CD4-positive, alpha-beta T cell treated with Interleukin-10 for 1 hour (primary cell): ENCODE measurements at regions not wholly inside any gene's neighbourhood (a gene's known extent, or its start where the extent isn't known, plus 50 kb on each side); places are given as distances from the start of the nearest gene placed in this dataset.
A peak's percentile ranks its signal among the peaks of the same experiment; 100 is the strongest.
"Not testable (repeated sequence)": the region's sequence is repeated elsewhere in the genome, so short reads cannot be mapped to it uniquely, and the experiment has no call there.

Experiments used
- DNase-seq: peaks from one replicate; pipeline ENCODE4 v3.0.0-alpha.2; 2020

GRCh38 chr15:84421513-84422181, 179.2 kb upstream of the ZSCAN2 start:
- DNase-seq, result not testable (repeated sequence)

- DNase-seq, result not testable (repeated sequence)
These were observed 175.5 kb upstream of the ZSCAN2 start for GRCh38 chr15:84425327-84425726.

- not testable (repeated sequence) for DNase-seq
These were observed 127.4 kb upstream of the ZSCAN2 start for GRCh38 chr15:84473305-84473877.

- not testable (repeated sequence) for DNase-seq
These were observed 124.3 kb upstream of the ZSCAN2 start for GRCh38 chr15:84476364-84477033.

- not testable (repeated sequence) for DNase-seq
These were observed 123.3 kb upstream of the ZSCAN2 start for GRCh38 chr15:84477550-84477949.

GRCh38 chr15:84480174-84480681, 120.6 kb upstream of the ZSCAN2 start:
- not testable (repeated sequence) for DNase-seq

- DNase-seq, result not testable (repeated sequence)
These were observed 117.0 kb upstream of the ZSCAN2 start for GRCh38 chr15:84483859-84484258.

GRCh38 chr15:84500165-84500889, 100.5 kb upstream of the ZSCAN2 start:
- peak; percentile 6 for DNase-seq

DNA sequence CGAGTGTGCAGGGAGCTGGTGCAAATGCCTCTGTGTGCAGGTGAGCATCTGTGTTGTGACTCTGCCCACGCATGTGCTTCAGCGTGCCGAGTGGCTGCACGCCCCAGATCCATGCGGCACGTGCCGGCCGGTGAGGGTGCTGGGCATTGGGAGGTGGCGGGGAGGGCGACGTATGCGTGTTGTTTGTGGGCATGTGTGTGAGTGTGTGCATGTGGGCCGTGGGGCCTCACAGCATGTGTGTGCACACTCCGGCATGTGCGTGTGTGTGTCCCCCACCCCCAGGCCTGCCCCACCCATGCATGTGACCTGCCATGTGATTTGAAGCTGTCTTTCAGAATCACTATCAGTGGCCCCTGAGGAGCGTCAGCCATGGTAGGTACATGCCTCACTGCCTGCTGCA, 97.7 kb upstream of the ZSCAN2 start:
- not testable (repeated sequence) for DNase-seq

GRCh38 chr15:84505552-84505951, 95.3 kb upstream of the ZSCAN2 start:
- not testable (repeated sequence) for DNase-seq

- not testable (repeated sequence) for DNase-seq
These were observed 88.5 kb upstream of the ZSCAN2 start for GRCh38 chr15:84512324-84512723.

DNA sequence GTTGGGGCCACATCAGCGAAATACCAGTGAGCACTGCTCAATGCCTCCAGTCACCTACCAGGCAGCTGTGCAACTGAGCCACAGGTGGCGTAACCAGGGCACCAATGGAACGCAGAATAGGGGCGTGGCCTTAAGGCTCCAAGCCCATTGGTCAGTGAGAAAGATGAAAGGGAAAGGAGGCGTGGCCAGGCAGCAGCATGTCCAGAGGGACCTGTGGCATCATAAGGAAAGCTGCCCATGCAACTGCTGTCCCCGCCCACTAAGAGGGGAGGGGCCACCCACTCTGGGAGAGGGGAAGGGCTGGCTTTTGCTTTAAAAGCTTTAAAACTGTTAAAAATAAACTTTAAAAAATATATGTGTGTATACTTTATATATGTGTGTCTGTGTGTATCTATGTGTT, 84.0 kb upstream of the ZSCAN2 start:
- not testable (repeated sequence) for DNase-seq

GRCh38 chr15:84525491-84526344, 75.1 kb upstream of the ZSCAN2 start:
- peak; percentile 10 for DNase-seq

DNA sequence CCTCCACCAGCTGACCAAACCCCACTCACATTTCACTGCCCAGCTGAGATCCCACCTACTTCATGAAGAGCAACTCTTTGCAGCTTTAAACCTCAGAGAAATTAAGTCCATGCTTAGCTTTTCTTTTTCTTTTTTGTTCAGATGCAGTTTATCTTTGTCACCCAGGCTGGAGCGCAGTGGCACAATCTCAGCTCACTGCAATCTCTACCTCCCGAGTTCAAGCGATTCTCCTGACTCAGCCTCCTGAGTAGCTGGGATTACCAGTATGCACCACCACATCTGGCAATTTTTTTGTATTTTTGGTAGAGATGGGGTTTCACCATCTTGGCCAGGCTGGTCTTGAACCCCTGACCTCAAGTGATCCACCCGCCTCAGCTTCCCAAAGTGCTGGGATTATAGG, 70.1 kb upstream of the ZSCAN2 start:
- not testable (repeated sequence) for DNase-seq

GRCh38 chr15:84531223-84531622, 69.6 kb upstream of the ZSCAN2 start:
- DNase-seq, result not testable (repeated sequence)

DNA sequence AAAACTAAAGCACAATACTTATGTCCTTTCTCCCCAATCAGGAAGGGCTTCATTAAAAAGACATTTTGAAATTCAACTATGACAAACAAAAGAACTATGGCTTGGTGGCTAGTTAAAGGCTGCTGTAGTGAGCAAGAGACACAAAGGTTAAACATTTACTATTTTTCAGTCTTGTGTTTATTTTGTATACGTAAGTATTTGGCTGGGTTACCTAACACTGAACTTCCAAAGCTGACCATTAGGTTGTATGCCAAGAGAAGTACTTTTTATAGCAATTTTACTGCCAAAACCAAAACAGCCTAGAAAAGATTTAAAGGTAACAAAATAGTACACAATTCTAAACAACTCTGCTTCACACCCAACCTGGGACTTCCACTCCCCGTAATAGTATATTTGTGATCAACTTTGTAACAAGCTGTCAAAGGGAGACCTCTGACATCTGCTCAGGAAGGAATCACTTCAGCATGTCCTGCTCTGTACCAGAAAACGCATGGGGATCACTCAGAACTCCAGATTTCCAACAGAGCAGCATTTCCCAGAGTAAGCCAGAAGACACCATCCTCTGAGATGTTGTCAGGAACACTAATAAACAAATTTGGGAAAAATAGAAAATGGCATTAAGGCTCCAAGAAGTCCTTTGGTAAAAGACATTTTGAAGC, 69.0 kb upstream of the ZSCAN2 start:
- not testable (repeated sequence) for DNase-seq

DNA sequence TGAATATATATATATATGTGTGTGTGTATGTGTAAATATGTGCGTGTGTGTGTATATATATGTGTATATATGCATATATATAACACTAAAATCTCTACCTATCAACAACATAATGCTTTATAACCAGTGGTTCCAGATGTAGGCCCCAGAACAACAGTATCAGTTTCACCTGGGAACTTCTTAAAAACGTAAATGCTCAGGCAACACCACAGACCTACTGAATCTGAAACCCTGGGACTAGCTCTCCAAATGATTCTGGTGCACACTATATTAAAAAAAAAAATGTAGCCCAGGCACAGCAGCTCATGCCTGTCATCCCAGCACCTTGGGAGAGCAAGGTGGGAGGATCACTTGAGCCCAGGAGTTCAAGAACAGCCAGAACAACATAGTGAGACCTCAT, 67.1 kb upstream of the ZSCAN2 start:
- not testable (repeated sequence) for DNase-seq

DNA sequence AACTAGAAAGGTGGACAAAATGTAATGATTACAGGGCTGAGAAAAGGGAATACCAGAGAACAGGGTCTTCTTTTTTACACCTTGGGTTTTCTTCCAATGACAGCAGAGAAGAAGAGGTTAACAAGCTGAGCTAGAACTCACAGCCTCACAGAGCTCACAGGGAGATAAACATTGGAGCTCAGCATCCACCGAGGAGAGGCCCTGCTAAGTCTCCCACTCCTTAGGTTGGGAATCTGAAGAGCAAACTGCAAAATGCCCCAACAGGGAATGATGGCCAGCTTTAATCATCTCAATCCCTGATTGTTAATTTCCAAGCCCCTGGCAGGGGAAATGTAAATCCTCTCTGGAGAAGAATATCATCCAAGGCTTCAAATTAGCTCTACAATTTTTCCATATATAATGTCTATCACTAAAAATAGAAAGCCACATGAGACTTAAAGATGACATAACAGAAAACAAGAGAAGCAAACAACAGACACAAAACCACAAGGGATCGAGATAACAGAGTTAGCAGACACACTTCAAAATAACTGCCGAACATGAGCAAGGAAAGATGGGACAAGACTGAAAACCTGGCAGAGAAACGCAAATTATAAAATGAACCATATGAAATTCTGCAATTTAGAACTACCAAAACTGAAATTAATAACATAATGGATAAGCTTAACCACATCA, 66.1 kb upstream of the ZSCAN2 start:
- not testable (repeated sequence) for DNase-seq

- not testable (repeated sequence) for DNase-seq
These were observed 64.6 kb upstream of the ZSCAN2 start for GRCh38 chr15:84536181-84536580.

DNA sequence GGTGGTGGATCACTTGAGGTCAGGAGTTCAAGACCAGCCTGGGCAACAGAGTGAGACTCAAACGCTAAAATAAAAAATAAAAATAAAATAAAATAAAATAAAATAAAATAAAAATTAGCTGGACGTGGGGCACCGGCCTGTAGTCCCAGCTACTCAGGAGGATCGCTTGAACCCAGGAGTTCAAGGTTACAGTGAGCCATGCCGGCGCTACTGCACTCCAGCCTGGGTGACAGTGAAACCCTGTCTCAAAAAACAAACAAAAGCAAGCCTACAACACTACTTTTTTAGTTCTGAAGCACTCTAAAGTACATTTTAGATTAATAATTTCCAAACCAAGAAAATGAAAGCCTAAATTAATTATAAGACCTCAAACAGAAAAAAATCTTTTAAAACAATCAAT, 56.2 kb upstream of the ZSCAN2 start:
- not testable (repeated sequence) for DNase-seq

- DNase-seq, result not testable (repeated sequence)
These were observed 53.7 kb upstream of the ZSCAN2 start for GRCh38 chr15:84547150-84547549.
